SK-N-SH (cell line): ENCODE measurements at regions not wholly inside any gene's neighbourhood (a gene's known extent, or its start where the extent isn't known, plus 50 kb on each side); places are given as distances from the start of the nearest gene placed in this dataset.

Source experiments
- CTCF ChIA-PET: fragments of 300-600, 350-600 bp; formaldehyde crosslinking; extraction: SDS; loops from one replicate; lab custom pipeline; 2021; lab: Yijun Ruan, JAX
- POLR2A ChIA-PET: fragments of 350-600 bp; sonication (Branson Sonifier 250); formaldehyde crosslinking; extraction: SDS; loops from one replicate; lab custom pipeline; 2020; ENCODE audit warnings: antibody characterized with exemption, inconsistent platforms; lab: Yijun Ruan, JAX
- DNase-seq: peaks from one replicate; pipeline ENCODE4 v3.0.0; 2012
- H2AFZ ChIP-seq: fragments of 200-600 bp; sonication (generic); 2 replicates; pipeline ENCODE4 v1.8.1; 2016; ENCODE audit warnings: antibody characterized with exemption, mild to moderate bottlenecking, low read depth
- H3F3A ChIP-seq: fragments of 200-600 bp; sonication (generic); replicated peaks from 2 replicates; pipeline ENCODE3; 2016; ENCODE audit warnings: antibody characterized with exemption, mild to moderate bottlenecking; ENCODE audit not compliant: insufficient read depth
- H3K27ac ChIP-seq, 2 experiments: fragments of 200-500 bp in 1 of 2; fragments of 200-600 bp in 1 of 2; sonication (Bioruptor generic) in 1 of 2; sonication (generic), shearing (Covaris generic) in 1 of 2; 2 replicates each; pipeline versions ENCODE4 v1.5.1 to v1.6.1; 2014 to 2016; ENCODE audit warnings: low read depth in 2 of 2, inconsistent platforms in 1 of 2, low read length in 1 of 2, mild to moderate bottlenecking in 1 of 2, mixed read lengths in 1 of 2
- H3K27me3 ChIP-seq: fragments of 200-600 bp; sonication (generic), shearing (Covaris generic); 2 replicates; pipeline ENCODE4 v1.6.1; 2016; ENCODE audit warnings: mixed run types; ENCODE audit not compliant: insufficient read depth
- H3K36me3 ChIP-seq, 2 experiments: fragments of 200-500 bp in 1 of 2; fragments of 200-600 bp in 1 of 2; sonication (Bioruptor generic) in 1 of 2; sonication (generic) in 1 of 2; replicated peaks in 1 of 2; 2 replicates each; pipeline versions ENCODE3 to v1.5.1; 2014 to 2016; ENCODE audit warnings: low read length in 1 of 2, mild to moderate bottlenecking in 1 of 2; ENCODE audit not compliant: insufficient read depth in 2 of 2, control insufficient read depth in 1 of 2
- H3K4me1 ChIP-seq, 2 experiments: fragments of 200-500 bp in 1 of 2; fragments of 200-600 bp in 1 of 2; sonication (Bioruptor generic) in 1 of 2; sonication (generic), shearing (Covaris generic) in 1 of 2; 2 replicates each; pipeline versions ENCODE4 v1.5.1 to v1.6.1; 2014 to 2016; ENCODE audit warnings: low read depth in 1 of 2, low read length in 1 of 2, mixed run types in 1 of 2; ENCODE audit not compliant: insufficient read depth in 2 of 2, control insufficient read depth in 1 of 2
- H3K4me2 ChIP-seq: fragments of 200-600 bp; sonication (generic), shearing (Covaris generic); 2 replicates; pipeline ENCODE4 v1.6.1; 2017; ENCODE audit warnings: mixed run types
- H3K4me3 ChIP-seq, 2 experiments: fragments of 200-500 bp in 1 of 2; fragments of 200-600 bp in 1 of 2; sonication (Bioruptor generic) in 1 of 2; sonication (generic), shearing (Covaris generic) in 1 of 2; 2 replicates each; pipeline versions ENCODE4 v1.5.1 to v1.8.1; 2014 to 2016; ENCODE audit warnings: low read depth in 2 of 2, inconsistent platforms in 1 of 2, low read length in 1 of 2, mild to moderate bottlenecking in 1 of 2, mixed read lengths in 1 of 2, moderate library complexity in 1 of 2
- H3K79me2 ChIP-seq: fragments of 200-600 bp; sonication (generic); 2 replicates; pipeline ENCODE4 v1.8.1; 2017; ENCODE audit warnings: mild to moderate bottlenecking; ENCODE audit not compliant: insufficient read depth
- H3K9ac ChIP-seq: fragments of 200-600 bp; sonication (generic); 2 replicates; pipeline ENCODE4 v1.6.1; 2017; ENCODE audit warnings: mixed run types
- H3K9me2 ChIP-seq: fragments of 200-600 bp; sonication (generic); 2 replicates; pipeline ENCODE4 v1.6.1; 2017; ENCODE audit warnings: mixed run types
- H3K9me3 ChIP-seq: fragments of 200-600 bp; sonication (generic); 2 replicates; pipeline ENCODE4 v1.6.1; 2017; ENCODE audit warnings: mixed run types, mild to moderate bottlenecking, moderate library complexity
- H4K20me1 ChIP-seq: fragments of 200-600 bp; sonication (generic); 2 replicates; pipeline ENCODE4 v1.6.1; 2017; ENCODE audit warnings: mild to moderate bottlenecking, mixed run types; ENCODE audit not compliant: insufficient read depth
- CHD2 ChIP-seq: fragments of 150-350 bp; IDR thresholded peaks from 2 replicates; pipeline ENCODE4 v1.6.1; 2018; ENCODE audit warnings: low read length; ENCODE audit not compliant: partially characterized antibody
- ELF1 ChIP-seq: IDR thresholded peaks from 2 replicates; pipeline ENCODE4 v1.4.0; 2012
- EP300 ChIP-seq, 2 experiments: IDR thresholded peaks; 2 replicates each; pipeline versions ENCODE4 v1.4.0 to v1.6.1; 2012; ENCODE audit warnings: borderline replicate concordance in 1 of 2, low read depth in 1 of 2, low read length in 1 of 2
- FOSL2 ChIP-seq: IDR thresholded peaks from 2 replicates; pipeline ENCODE4 v1.4.0; 2012; ENCODE audit warnings: low read depth, mild to moderate bottlenecking, moderate library complexity, borderline replicate concordance
- FOXJ3 ChIP-seq: sonication (generic); formaldehyde crosslinking; IDR thresholded peaks from 2 replicates; pipeline ENCODE4 v1.5.1; 2020; ENCODE audit warnings: mild to moderate bottlenecking, missing genetic modification reagents
- FOXM1 ChIP-seq: IDR thresholded peaks from 2 replicates; pipeline ENCODE4 v1.4.0; 2012; ENCODE audit warnings: low read depth, mild to moderate bottlenecking
- JUND ChIP-seq: IDR thresholded peaks from 2 replicates; pipeline ENCODE4 v1.4.0; 2012
- MXI1 ChIP-seq: IDR thresholded peaks from 2 replicates; pipeline ENCODE4 v1.6.1; 2012; ENCODE audit warnings: mild to moderate bottlenecking, low read depth, low read length, improper control_type of control experiment
- NRF1 ChIP-seq: IDR thresholded peaks from 2 replicates; pipeline ENCODE4 v1.6.1; 2012; ENCODE audit warnings: low read depth, mild to moderate bottlenecking, low read length
- POLR2AphosphoS5 ChIP-seq: IDR thresholded peaks from 2 replicates; pipeline ENCODE4 v1.6.1; 2012; ENCODE audit warnings: low read depth, low read length
- RAD21 ChIP-seq: IDR thresholded peaks from 2 replicates; pipeline ENCODE4 v1.6.1; 2012; ENCODE audit warnings: mild to moderate bottlenecking, low read length
- RFX5 ChIP-seq: IDR thresholded peaks from 2 replicates; pipeline ENCODE4 v1.6.1; 2012; ENCODE audit warnings: mild to moderate bottlenecking, improper control_type of control experiment, low read length
- RXRA ChIP-seq: IDR thresholded peaks from 2 replicates; pipeline ENCODE4 v1.4.0; 2012; ENCODE audit warnings: low read depth, mild to moderate bottlenecking, borderline replicate concordance
- SIN3A ChIP-seq: IDR thresholded peaks from 2 replicates; pipeline ENCODE4 v1.6.1; 2012; ENCODE audit warnings: low read depth, mild to moderate bottlenecking, low read length, moderate library complexity, borderline replicate concordance
- TCF12 ChIP-seq: IDR thresholded peaks from 2 replicates; pipeline ENCODE4 v1.4.0; 2012
- WGBS: methylation state at CpG from one replicate; pipeline ENCODE4 v1.1.6; 2017; ENCODE audit warnings: low lambda C conversion rate; 5-methylcytosine and 5-hydroxymethylcytosine counted together
- TF ChIP-seq, protein P1 (sequence below): IDR thresholded peaks from 2 replicates; pipeline ENCODE4 v1.4.0; 2012; ENCODE audit warnings: low read depth
- TF ChIP-seq, protein P2 (sequence below): fragments of 150-350 bp; IDR thresholded peaks from 2 replicates; pipeline ENCODE4 v1.6.1; 2017; ENCODE audit warnings: antibody characterized with exemption, low read length, low read depth, borderline replicate concordance
- TF ChIP-seq, protein P3 (sequence below): IDR thresholded peaks from 2 replicates; pipeline ENCODE4 v1.4.0; 2012; ENCODE audit warnings: low read depth, borderline replicate concordance

DNA sequence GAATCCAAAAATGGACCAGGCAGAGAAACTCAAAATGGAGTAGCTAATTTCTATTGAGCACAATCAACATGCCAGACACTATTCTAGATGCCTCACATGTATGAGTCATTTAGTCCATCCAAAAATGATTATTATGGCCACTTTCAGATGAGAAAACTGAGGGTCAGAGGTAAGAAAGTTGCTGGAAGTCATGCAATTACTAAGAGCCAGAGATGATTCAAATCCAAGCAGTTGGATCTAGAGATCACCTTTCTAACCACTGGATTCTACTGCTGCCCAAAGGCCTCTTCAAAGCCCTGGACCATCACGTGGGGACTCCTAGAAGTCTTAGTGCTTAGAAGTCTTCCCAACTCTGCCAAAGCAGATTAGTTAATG is 51.8 kb upstream of the HMHB1 start:
- H3K4me1 ChIP-seq, result peaks cover 0 to 2% of the 10 kb centered on the region in 2 experiments; a peak in 1 of 4 replicates
- H3K79me2 ChIP-seq, result no peaks in the 10 kb centered on the region
- no peak overlapping the region for H3K4me2 ChIP-seq
- POLR2A ChIA-PET, result no interaction called here
- H3K9me3 ChIP-seq, result no peaks in the 10 kb centered on the region
- no peak overlapping the region for H3K27ac ChIP-seq
- no peaks in the 10 kb centered on the region for H3K36me3 ChIP-seq
- TF ChIP-seq, protein P1, sequence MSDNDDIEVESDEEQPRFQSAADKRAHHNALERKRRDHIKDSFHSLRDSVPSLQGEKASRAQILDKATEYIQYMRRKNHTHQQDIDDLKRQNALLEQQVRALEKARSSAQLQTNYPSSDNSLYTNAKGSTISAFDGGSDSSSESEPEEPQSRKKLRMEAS, result no peak
- TF ChIP-seq NRF1 (no peak), ELF1 (no peak), FOXJ3 (CRISPR knock-in tag) (no peak), POLR2AphosphoS5 (no peak), EP300 (IDR thresholded peaks at IDR 0.05; ENCODE audit: borderline replicate concordance in 1 of 2, low read depth in 1 of 2, low read length in 1 of 2) (no peak), SIN3A (no peak), MXI1 (no peak), JUND (no peak), RAD21 (no peak), TCF12 (no peak), CHD2 (no peak), RFX5 (no peak), RXRA (no peak), FOSL2 (no peak), FOXM1 (no peak)
- TF ChIP-seq, protein P2, sequence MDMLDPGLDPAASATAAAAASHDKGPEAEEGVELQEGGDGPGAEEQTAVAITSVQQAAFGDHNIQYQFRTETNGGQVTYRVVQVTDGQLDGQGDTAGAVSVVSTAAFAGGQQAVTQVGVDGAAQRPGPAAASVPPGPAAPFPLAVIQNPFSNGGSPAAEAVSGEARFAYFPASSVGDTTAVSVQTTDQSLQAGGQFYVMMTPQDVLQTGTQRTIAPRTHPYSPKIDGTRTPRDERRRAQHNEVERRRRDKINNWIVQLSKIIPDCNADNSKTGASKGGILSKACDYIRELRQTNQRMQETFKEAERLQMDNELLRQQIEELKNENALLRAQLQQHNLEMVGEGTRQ, result no peak
- TF ChIP-seq, protein P3, sequence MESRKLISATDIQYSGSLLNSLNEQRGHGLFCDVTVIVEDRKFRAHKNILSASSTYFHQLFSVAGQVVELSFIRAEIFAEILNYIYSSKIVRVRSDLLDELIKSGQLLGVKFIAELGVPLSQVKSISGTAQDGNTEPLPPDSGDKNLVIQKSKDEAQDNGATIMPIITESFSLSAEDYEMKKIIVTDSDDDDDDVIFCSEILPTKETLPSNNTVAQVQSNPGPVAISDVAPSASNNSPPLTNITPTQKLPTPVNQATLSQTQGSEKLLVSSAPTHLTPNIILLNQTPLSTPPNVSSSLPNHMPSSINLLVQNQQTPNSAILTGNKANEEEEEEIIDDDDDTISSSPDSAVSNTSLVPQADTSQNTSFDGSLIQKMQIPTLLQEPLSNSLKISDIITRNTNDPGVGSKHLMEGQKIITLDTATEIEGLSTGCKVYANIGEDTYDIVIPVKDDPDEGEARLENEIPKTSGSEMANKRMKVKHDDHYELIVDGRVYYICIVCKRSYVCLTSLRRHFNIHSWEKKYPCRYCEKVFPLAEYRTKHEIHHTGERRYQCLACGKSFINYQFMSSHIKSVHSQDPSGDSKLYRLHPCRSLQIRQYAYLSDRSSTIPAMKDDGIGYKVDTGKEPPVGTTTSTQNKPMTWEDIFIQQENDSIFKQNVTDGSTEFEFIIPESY, result no peak
- H2AFZ ChIP-seq, result no peak overlapping the region
- CTCF ChIA-PET, result no interaction called here
- no peak overlapping the region for H3K4me3 ChIP-seq
- 25% methylated on average over 1 of the region's 1 CpG for WGBS
- H3F3A ChIP-seq, result no peaks in the 10 kb centered on the region
- no peaks in the 10 kb centered on the region for H4K20me1 ChIP-seq
- no peak overlapping the region for H3K9ac ChIP-seq
- DNase-seq, result no peak
- H3K9me2 ChIP-seq, result no peaks in the 10 kb centered on the region
- H3K27me3 ChIP-seq, result no peaks in the 10 kb centered on the region
